GM21423 (cell line): ENCODE measurements at regions not wholly inside any gene's neighbourhood (a gene's known extent, or its start where the extent isn't known, plus 50 kb on each side); places are given as distances from the start of the nearest gene placed in this dataset.
"Not testable (repeated sequence)": the region's sequence is repeated elsewhere in the genome, so short reads cannot be mapped to it uniquely, and the experiment has no call there.

Source experiments
- ATAC-seq: cut with Tn5 transposase; IDR thresholded peaks from one replicate; pipeline ENCODE4 v1.9.1; 2021; ENCODE audit warnings: mild to moderate bottlenecking, moderate library complexity; ENCODE audit not compliant: unreplicated experiment

GRCh38 chr2:17258861-17259260, 259.4 kb downstream of the RAD51AP2 start:
- ATAC-seq = no peak

GRCh38 chr2:17257189-17257909, 260.9 kb downstream of the RAD51AP2 start:
- no peak for ATAC-seq

GRCh38 chr2:17255071-17255470, 263.2 kb downstream of the RAD51AP2 start:
- no peak for ATAC-seq

- no peak for ATAC-seq
Observed at GRCh38 chr2:17254421-17254820, 263.8 kb downstream of the RAD51AP2 start.

- no peak for ATAC-seq
Observed at GRCh38 chr2:17252258-17252657, 266.0 kb downstream of the RAD51AP2 start.

- no peak for ATAC-seq
Observed at GRCh38 chr2:17251171-17251570, 267.1 kb downstream of the RAD51AP2 start.

GRCh38 chr2:17249249-17249648, 269.0 kb downstream of the RAD51AP2 start:
- ATAC-seq = no peak

- no peak for ATAC-seq
Observed at GRCh38 chr2:17245906-17246305, 272.3 kb downstream of the RAD51AP2 start.

GRCh38 chr2:17242813-17243485, 275.3 kb downstream of the RAD51AP2 start:
- no peak for ATAC-seq

- ATAC-seq = no peak
Observed at GRCh38 chr2:17239550-17239949, 278.7 kb downstream of the RAD51AP2 start.

- ATAC-seq = no peak
Observed at GRCh38 chr2:17235167-17235566, 283.1 kb downstream of the RAD51AP2 start.

- ATAC-seq = no peak
Observed at GRCh38 chr2:17232776-17233556, 285.3 kb downstream of the RAD51AP2 start.

GRCh38 chr2:17231394-17231965, 286.8 kb downstream of the RAD51AP2 start:
- no peak for ATAC-seq

- no peak for ATAC-seq
Observed at GRCh38 chr2:17229414-17229813, 288.8 kb downstream of the RAD51AP2 start.

- no peak for ATAC-seq
Observed at GRCh38 chr2:17228461-17228860, 289.8 kb downstream of the RAD51AP2 start.

- ATAC-seq = no peak
Observed at GRCh38 chr2:17227856-17228255, 290.4 kb downstream of the RAD51AP2 start.

- ATAC-seq = no peak
Observed at GRCh38 chr2:17226941-17227490, 291.2 kb downstream of the RAD51AP2 start.

GRCh38 chr2:17223211-17223610, 295.0 kb downstream of the RAD51AP2 start:
- no peak for ATAC-seq

GRCh38 chr2:17208511-17208910, 309.7 kb downstream of the RAD51AP2 start:
- no peak for ATAC-seq

GRCh38 chr2:17206771-17207170, 311.5 kb downstream of the RAD51AP2 start:
- no peak for ATAC-seq

GRCh38 chr2:17204214-17204613, 314.0 kb downstream of the RAD51AP2 start:
- ATAC-seq = not testable (repeated sequence)
